CD4-positive, alpha-beta T cell treated with Interleukin-2 at 100 ng/mL for 4 hours (primary cell): ENCODE measurements at regions not wholly inside any gene's neighbourhood (a gene's known extent, or its start where the extent isn't known, plus 50 kb on each side); places are given as distances from the start of the nearest gene placed in this dataset.
A peak's percentile ranks its signal among the peaks of the same experiment; 100 is the strongest.
"Not testable (repeated sequence)": the region's sequence is repeated elsewhere in the genome, so short reads cannot be mapped to it uniquely, and the experiment has no call there.

ENCODE experiments used
- DNase-seq: peaks from one replicate; pipeline ENCODE4 v3.0.0-alpha.2; 2020; ENCODE audit warnings: low spot score

GRCh38 chr9:40097992-40098391 is 742.5 kb downstream of the SPATA31A1 start:
- not testable (repeated sequence) for DNase-seq

GRCh38 chr9:40106003-40106782 is 750.7 kb downstream of the SPATA31A1 start:
- peak; percentile 32 for DNase-seq

GRCh38 chr9:40106783-40107248 is 751.3 kb downstream of the SPATA31A1 start:
- DNase-seq = not testable (repeated sequence)

- DNase-seq = not testable (repeated sequence)
Measured at GRCh38 chr9:40107251-40107650, 751.8 kb downstream of the SPATA31A1 start.

GRCh38 chr9:40108465-40108864 is 753.0 kb downstream of the SPATA31A1 start:
- DNase-seq = not testable (repeated sequence)

GRCh38 chr9:40110751-40111150 is 755.3 kb downstream of the SPATA31A1 start:
- DNase-seq = not testable (repeated sequence)

- not testable (repeated sequence) for DNase-seq
Measured at GRCh38 chr9:40111571-40111970, 756.1 kb downstream of the SPATA31A1 start.

- not testable (repeated sequence) for DNase-seq
Measured at GRCh38 chr9:40130598-40130997, 775.1 kb downstream of the SPATA31A1 start.

- DNase-seq = not testable (repeated sequence)
Measured at GRCh38 chr9:40169204-40169603, 813.7 kb downstream of the SPATA31A1 start.

- not testable (repeated sequence) for DNase-seq
Measured at GRCh38 chr9:40173316-40173715, 817.8 kb downstream of the SPATA31A1 start.

- DNase-seq = not testable (repeated sequence)
Measured at GRCh38 chr9:40174035-40174434, 818.6 kb downstream of the SPATA31A1 start.

- DNase-seq = not testable (repeated sequence)
Measured at GRCh38 chr9:40177403-40177802, 821.9 kb downstream of the SPATA31A1 start.

GRCh38 chr9:40191403-40191802 is 835.9 kb downstream of the SPATA31A1 start:
- not testable (repeated sequence) for DNase-seq

GRCh38 chr9:40192162-40192561 is 836.7 kb downstream of the SPATA31A1 start:
- not testable (repeated sequence) for DNase-seq

GRCh38 chr9:40196165-40196714 is 840.8 kb downstream of the SPATA31A1 start:
- not testable (repeated sequence) for DNase-seq

- not testable (repeated sequence) for DNase-seq
Measured at GRCh38 chr9:40196803-40197202, 841.3 kb downstream of the SPATA31A1 start.

- not testable (repeated sequence) for DNase-seq
Measured at GRCh38 chr9:40221596-40222233, 866.2 kb downstream of the SPATA31A1 start.

GRCh38 chr9:40222617-40223200 is 867.2 kb downstream of the SPATA31A1 start:
- not testable (repeated sequence) for DNase-seq

GRCh38 chr9:40223353-40223752 is 867.9 kb downstream of the SPATA31A1 start:
- DNase-seq = not testable (repeated sequence)
